ENCODE measurements at regions not wholly inside any gene's neighbourhood (a gene's known extent, or its start where the extent isn't known, plus 50 kb on each side); places are given as distances from the start of the nearest gene placed in this dataset.
"Not testable (repeated sequence)": the region's sequence is repeated elsewhere in the genome, so short reads cannot be mapped to it uniquely, and the experiment has no call there.

GRCh38 chr18:14997899-14998298, 249.9 kb downstream of the ANKRD30B start:
- Mint-ChIP-seq H3K9me3 (peaks cover 30% of the 10 kb centered on the region), H3K36me3 (peaks cover 35% of the 10 kb centered on the region)
- H3K4me3 Mint-ChIP-seq; H3K27ac Mint-ChIP-seq; ATAC-seq; DNase-seq (ENCODE audit: low spot score); POLR2A ChIA-PET; H3K4me1 Mint-ChIP-seq; CTCF ChIA-PET; H3K27me3 Mint-ChIP-seq (ENCODE audit: low read depth): not testable (repeated sequence)

DNA sequence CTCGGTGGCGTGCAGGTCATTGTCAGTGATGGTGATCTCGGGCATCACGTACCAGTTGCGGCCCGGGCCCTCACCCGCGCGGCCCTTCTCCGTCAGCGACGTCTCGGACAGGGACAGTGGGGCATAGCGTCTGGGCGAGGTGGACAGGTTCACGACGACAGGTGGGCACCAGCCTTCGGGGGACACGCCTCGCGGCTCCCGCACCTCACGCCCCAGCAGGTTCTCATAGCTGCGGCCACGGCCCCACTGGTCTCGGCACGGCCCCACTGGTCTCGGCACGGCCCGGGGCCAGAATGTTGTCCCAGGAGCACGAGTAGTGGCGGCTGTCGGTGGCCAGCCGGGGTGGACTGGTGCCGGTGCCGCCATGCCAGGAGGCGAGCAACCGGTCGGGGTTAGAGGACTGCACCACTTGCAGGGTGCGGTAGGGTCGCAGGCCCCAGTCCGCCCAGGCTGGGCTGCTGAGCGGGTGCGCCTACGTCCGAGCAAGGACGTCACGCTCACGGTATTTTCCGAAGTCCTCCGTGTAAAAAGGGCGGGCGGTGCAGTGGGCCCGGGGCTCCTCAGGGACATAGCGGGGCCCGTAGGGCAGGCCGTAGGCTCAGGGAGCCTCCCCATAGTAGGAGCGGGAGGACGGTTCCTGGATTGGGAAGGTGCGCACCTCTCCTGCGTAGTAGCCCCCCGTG, 250.5 kb downstream of the ANKRD30B start:
- POLR2A ChIA-PET; DNase-seq (ENCODE audit: low spot score); H3K4me1 Mint-ChIP-seq; ATAC-seq; H3K27me3 Mint-ChIP-seq (ENCODE audit: low read depth); H3K4me3 Mint-ChIP-seq; CTCF ChIA-PET; H3K27ac Mint-ChIP-seq: not testable (repeated sequence)
- peaks cover 30% of the 10 kb centered on the region for H3K9me3 Mint-ChIP-seq
- peaks cover 36% of the 10 kb centered on the region for H3K36me3 Mint-ChIP-seq

- Mint-ChIP-seq H3K27me3 (ENCODE audit: low read depth) (peaks cover 6% of the 10 kb centered on the region), H3K4me1 (no peaks in the 10 kb centered on the region), H3K36me3 (peaks cover 31% of the 10 kb centered on the region), H3K27ac (no peak overlapping the region), H3K4me3 (no peak overlapping the region), H3K9me3 (peaks cover 28% of the 10 kb centered on the region)
- POLR2A ChIA-PET = no interaction called here
- ATAC-seq = no peak
- TF ChIP-seq GTF2I (CRISPR knock-in tag; conservative IDR thresholded peaks at IDR 0.05) = no peak
- CTCF ChIA-PET = no interaction called here
- no peak for DNase-seq (ENCODE audit: low spot score)
Measured at GRCh38 chr18:14999085-14999975, 251.4 kb downstream of the ANKRD30B start.

GRCh38 chr18:15000119-15001037, 252.4 kb downstream of the ANKRD30B start:
- H3K4me3 Mint-ChIP-seq; CTCF ChIA-PET; H3K27me3 Mint-ChIP-seq (ENCODE audit: low read depth); DNase-seq (ENCODE audit: low spot score); POLR2A ChIA-PET; H3K4me1 Mint-ChIP-seq; H3K27ac Mint-ChIP-seq: not testable (repeated sequence)
- ATAC-seq = peak; percentile 46
- Mint-ChIP-seq H3K9me3 (peaks cover 21% of the 10 kb centered on the region), H3K36me3 (peaks cover 26% of the 10 kb centered on the region)

DNA sequence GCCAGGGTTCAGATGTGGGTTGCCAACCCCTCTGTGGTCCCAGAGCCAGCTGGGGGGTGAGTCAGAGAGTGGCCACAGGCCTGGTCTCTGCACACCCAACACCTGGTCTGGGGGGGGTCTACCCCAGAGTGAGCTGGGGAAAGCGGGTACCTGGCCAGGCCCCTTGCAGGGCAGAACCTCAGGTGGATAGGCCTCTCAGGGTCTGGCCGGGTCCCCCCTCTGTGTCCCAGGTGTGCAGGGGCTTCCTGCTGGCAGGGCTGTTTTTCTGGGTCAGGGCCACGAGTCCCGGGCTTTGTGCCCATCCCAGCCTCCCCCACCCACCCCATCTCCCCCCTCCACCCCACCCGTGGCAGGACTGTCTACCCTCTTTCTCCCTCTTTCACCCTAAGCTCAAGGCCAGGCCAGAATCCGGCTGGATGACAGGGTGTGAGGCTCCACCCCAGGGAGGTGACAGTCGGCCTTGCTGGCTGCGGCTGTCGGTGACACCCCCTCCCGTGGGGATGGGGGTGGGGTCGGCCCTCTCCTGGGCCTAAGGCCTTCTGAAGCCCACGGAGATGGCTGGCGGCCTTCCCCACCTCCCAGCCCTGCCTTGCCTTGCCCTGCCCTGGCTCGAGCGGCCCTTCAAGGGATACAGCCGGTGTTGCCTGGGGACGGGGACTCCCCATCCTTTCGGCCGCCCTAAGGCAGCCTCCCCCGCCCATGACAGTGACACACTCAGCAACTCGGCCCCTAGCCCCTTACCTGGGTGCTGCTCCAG, 253.2 kb downstream of the ANKRD30B start:
- CTCF ChIA-PET; DNase-seq (ENCODE audit: low spot score); H3K27ac Mint-ChIP-seq; H3K4me3 Mint-ChIP-seq; POLR2A ChIA-PET; H3K4me1 Mint-ChIP-seq; ATAC-seq; H3K27me3 Mint-ChIP-seq (ENCODE audit: low read depth): not testable (repeated sequence)
- Mint-ChIP-seq H3K9me3 (peaks cover 12% of the 10 kb centered on the region), H3K36me3 (peaks cover 20% of the 10 kb centered on the region)

GRCh38 chr18:15001795-15002107, 253.8 kb downstream of the ANKRD30B start:
- POLR2A ChIA-PET = not testable (repeated sequence)

GRCh38 chr18:15002765-15003164, 254.8 kb downstream of the ANKRD30B start:
- H3K4me1 Mint-ChIP-seq; POLR2A ChIA-PET; ATAC-seq; H3K27me3 Mint-ChIP-seq (ENCODE audit: low read depth); H3K4me3 Mint-ChIP-seq; DNase-seq (ENCODE audit: low spot score); CTCF ChIA-PET; H3K27ac Mint-ChIP-seq: not testable (repeated sequence)
- Mint-ChIP-seq H3K9me3 (peaks cover 14% of the 10 kb centered on the region), H3K36me3 (peaks cover 22% of the 10 kb centered on the region)

More at GRCh38 chr18:15001795-15002107, 253.8 kb downstream of the ANKRD30B start:
- Mint-ChIP-seq H3K36me3 (peaks cover 21% of the 10 kb centered on the region), H3K9me3 (peaks cover 13% of the 10 kb centered on the region)
- CTCF ChIA-PET; H3K4me1 Mint-ChIP-seq; H3K27me3 Mint-ChIP-seq (ENCODE audit: low read depth); DNase-seq (ENCODE audit: low spot score); H3K4me3 Mint-ChIP-seq; H3K27ac Mint-ChIP-seq: not testable (repeated sequence)
- ATAC-seq = peak; percentile 41; the same call in 1 of the 2 replicates

DNA sequence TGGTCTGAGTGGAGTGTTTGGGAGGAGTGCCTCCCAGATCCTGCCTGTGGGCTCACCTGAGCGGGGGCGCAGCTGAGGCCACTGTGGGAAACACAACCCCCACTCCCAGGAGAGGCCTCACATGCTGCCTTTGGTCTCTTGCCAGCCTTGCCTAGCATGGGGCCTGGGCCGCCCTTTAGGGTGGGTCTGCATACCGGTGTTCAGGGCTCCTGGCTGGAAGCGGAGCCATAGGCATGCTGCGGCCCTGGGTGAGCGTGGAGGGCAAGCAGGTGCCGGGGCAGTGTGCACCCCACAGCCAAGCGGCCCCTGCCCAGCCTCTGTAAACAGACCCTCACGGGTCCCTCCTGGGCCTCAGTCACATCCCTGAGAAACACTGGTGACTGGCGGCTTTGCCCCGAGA, 255.3 kb downstream of the ANKRD30B start:
- CTCF ChIA-PET; ATAC-seq; H3K27me3 Mint-ChIP-seq (ENCODE audit: low read depth); POLR2A ChIA-PET; H3K27ac Mint-ChIP-seq; DNase-seq (ENCODE audit: low spot score); H3K4me3 Mint-ChIP-seq; H3K4me1 Mint-ChIP-seq: not testable (repeated sequence)
- peaks cover 19% of the 10 kb centered on the region for H3K9me3 Mint-ChIP-seq
- H3K36me3 Mint-ChIP-seq = peaks cover 26% of the 10 kb centered on the region

- DNase-seq (ENCODE audit: low spot score); ATAC-seq; H3K4me1 Mint-ChIP-seq; CTCF ChIA-PET; H3K27me3 Mint-ChIP-seq (ENCODE audit: low read depth); POLR2A ChIA-PET; H3K27ac Mint-ChIP-seq; H3K4me3 Mint-ChIP-seq: not testable (repeated sequence)
- H3K9me3 Mint-ChIP-seq = peaks cover 21% of the 10 kb centered on the region
- H3K36me3 Mint-ChIP-seq = peaks cover 28% of the 10 kb centered on the region
Measured at GRCh38 chr18:15003636-15004269, 255.8 kb downstream of the ANKRD30B start.

- CTCF ChIA-PET; ATAC-seq; H3K4me1 Mint-ChIP-seq; POLR2A ChIA-PET; DNase-seq (ENCODE audit: low spot score); H3K27me3 Mint-ChIP-seq (ENCODE audit: low read depth); H3K4me3 Mint-ChIP-seq; H3K27ac Mint-ChIP-seq: not testable (repeated sequence)
- peaks cover 35% of the 10 kb centered on the region for H3K36me3 Mint-ChIP-seq
- peaks cover 27% of the 10 kb centered on the region for H3K9me3 Mint-ChIP-seq
Measured at GRCh38 chr18:15004270-15004973, 256.4 kb downstream of the ANKRD30B start.

Data from WTC11 (cell line).